ENCODE measurements at regions not wholly inside any gene's neighbourhood (a gene's known extent, or its start where the extent isn't known, plus 50 kb on each side); places are given as distances from the start of the nearest gene placed in this dataset.
"Not testable (repeated sequence)": the region's sequence is repeated elsewhere in the genome, so short reads cannot be mapped to it uniquely, and the experiment has no call there.

DNA sequence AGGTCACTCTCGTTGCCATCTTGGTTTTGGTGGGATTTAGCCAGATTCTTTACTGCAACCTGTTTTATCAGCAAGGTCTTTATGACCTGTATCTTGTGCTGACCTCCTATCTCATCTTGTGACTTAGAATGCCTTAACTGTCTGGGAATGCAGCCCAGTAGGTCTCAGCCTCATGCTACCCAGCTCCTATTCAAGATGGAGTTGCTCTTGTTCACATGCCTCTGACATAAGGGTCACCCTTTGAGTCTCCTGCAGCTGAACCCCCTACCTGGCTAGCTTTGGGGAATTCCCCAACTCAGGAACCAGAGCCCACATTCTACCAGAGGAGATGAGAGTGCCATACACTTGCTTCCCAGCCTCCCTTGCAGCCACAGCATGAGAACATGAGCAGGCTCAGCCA, 123.0 kb upstream of the ARHGEF3 start:
- not testable (repeated sequence) for DNase-seq (ENCODE audit: low read depth, low spot score)

DNA sequence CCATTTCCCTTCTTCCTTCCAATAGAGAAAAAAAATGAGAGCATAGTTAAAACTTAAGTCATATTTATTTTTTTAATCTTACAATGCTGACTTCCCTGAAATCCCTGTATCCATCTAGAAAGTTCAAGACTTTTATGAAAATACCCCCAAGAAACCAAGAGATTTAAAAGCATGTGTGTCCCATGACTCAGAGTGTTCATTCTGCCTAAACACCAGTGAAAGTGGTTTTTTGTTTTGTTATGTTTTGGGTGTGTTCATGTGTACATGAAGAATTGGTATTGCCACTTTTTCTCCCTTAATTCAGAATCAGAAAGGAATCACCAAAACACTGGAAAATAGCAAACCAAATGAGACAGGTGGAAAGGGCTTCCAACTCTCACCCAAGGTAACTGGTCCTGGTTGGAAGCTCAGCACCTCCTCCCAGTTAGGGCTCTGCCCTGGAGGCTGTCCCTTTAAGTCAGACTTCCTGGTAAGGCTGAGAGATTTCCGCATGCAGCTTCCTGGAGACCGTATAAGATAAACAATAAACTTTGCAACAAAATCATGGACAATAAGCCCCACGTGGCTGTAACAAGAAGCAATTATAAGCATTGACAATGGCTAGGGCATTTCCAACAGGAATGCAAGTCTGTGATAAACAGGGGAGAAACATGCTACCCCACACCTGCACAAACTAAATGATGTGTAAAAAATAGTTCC, 121.9 kb upstream of the ARHGEF3 start:
- DNase-seq (ENCODE audit: low read depth, low spot score) = no peak

DNA sequence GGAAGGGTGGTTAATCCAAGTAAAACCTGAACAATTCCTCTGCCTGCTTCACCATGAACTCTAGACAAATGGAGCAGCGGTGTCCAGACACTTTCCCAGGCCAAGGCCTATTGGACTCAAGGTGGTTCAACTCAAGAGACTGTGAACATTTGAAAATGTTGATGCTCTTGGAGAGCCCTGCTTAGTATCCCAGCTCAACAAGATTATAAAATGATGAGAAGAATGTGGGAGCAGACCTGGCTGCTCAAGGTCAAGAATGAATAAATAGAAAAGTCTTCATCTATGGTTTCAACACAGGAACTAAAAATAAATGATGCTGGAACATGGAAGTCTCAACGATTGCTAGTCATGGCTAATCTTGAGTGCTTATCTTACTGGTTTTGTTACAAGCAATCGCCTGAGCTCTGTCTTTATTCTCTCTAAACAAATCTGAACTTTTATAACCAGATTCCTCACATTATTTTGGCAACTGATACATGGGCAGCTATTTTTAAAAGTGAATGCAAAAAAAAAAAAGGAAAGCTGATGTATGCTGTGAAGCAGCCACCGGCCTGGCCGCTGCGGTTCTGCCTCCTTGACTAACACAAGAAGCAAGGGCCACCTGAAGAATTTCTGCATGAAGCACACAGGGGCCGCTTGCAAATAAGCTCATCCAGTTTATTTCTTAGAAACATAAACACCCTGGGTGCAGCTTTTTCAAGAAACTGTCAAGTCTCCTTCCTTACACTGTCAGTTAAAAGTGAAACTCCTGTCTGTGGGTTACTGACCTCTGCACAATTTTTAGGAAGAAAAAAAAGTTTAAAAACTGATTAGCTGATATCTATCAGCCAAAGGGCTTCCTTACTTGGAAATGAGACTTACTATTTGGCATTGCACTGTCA, 120.1 kb upstream of the ARHGEF3 start:
- DNase-seq (ENCODE audit: low read depth, low spot score) = no peak

DNA sequence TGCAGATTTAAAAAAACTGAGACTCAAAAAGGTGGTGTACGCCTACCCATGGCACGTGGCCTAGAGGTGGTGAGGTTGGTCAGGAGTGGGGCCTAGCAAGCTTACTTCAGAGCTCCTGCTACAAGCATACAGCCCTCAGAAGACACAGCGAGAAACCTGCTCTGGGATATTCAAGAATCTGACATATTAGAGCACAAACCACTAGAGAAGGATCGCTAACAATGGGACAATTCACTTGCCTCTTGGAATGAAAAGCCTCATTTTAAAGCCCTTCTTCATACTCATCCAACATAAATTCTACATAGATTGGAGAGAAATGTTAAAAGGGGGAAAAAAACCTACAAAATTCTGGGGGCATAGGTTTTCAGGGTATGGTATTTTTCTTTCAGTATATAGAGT, 118.0 kb upstream of the ARHGEF3 start:
- DNase-seq (ENCODE audit: low read depth, low spot score) = no peak

DNA sequence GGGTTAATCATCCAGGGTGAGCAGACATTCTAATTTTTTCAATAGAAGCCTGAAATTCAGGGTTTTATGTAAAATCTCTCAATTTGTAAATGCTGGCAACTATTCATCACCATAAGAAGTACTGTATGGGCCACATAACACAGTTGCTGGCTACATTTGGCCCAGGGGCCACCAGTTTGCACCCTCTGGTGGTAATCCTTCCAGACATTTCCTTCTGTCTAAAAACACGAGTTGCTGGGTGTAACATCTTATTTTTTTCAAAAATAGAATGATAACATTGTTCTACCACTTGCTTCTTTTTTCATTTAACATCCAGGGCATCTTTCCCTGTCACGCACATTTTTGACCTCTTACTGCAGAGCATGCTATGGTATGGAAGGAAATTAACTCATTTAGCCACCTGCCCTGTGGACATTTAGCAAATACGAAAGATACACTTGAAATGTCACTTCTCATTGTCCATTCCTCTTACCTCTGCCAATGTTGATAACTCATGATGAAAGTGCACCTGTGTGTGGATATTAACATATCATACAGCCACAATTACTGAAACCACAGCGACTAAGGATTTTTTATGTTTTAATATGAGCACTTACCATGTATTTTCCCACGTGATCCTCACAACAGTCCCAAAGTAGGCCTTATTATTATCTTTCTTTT, 117.5 kb upstream of the ARHGEF3 start:
- no peak for DNase-seq (ENCODE audit: low read depth, low spot score)

DNA sequence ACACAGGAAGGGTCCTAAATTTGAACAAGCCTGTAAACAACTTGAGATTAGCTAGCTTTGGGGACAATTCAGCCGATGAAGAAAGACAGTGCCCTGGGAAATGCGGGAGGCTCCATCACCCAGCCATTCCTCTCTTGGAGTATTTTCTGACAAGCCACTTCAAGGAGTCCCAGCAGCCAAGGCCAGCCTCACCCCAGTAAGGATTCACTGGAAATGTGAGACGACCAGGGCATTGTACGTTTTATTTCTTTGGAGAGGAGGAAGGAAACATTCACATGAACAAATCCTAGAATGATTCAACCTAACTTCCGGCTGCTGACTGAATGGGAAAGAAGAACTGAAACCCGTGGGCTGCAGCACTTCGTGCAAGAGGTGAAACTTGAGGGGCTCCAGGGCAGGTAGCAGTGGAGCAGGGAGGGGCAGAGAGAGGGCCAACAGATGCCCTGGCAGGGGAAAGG, 116.4 kb upstream of the ARHGEF3 start:
- peak; percentile 12 for DNase-seq (ENCODE audit: low read depth, low spot score)

DNA sequence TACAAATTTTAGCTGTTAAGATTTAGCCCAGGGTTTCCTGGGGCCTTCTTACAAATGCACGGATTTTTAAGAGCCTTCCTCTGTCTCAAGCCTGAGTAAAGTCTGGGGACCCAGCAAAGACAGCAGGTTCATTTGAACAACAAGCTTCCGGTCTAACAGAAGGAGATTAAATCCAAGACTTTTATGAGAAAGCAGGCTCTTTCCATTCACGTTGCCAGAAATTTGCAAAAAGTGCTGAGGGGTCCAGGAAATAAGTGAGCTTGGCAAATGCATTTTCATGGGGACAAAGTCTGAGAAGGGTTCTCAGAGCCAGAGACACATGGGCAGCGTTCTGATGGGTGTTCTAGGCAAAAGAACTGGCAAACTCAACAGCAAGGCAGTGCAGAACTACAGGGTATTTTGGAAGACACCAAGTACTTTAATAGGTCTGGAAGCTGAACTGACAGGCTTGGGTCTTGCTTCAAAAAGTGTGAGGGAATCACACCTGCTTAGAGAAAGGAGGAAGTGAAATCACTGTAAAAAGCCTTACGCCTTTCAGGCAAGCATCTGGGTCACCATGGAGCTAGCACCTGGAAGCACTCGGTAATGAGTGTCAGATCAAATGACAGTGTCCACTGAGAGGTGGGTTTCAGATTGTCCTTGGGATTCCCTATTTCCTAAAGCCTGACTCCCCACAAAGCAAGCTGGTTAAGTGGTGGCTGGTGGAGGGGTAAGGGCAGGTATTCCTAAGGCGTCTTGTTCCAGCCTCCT, 115.8 kb upstream of the ARHGEF3 start:
- no peak for DNase-seq (ENCODE audit: low read depth, low spot score)

DNA sequence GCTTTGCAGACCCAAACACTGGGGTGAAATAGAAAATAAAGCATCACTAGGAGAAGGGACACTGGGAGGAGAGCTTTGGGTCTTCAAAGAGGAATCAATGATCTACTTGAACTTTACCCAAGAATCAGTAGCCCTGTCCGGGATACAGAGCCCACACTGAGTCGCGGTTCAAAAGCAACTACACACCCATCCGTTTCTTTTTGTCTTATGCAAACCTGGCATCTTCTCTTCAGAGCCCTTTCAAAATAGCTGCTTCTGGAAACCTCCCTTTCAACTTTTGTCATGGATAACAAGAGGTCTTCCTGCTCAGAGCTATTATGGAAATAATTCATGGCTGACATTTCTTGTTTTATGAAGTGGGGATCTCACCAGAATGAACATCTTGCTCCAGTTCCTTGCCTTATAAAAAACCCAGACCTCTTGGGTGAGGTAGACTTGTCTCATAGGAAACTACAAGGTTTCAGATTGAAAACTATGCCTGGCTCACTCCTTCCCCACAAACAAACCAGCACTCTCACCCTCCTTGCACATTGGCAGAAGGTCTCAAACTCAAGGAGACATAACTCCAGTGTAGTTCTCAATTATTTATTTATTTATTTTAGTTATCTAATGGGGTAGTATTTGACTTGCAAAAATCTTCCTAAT, 115.1 kb upstream of the ARHGEF3 start:
- no peak for DNase-seq (ENCODE audit: low read depth, low spot score)

DNA sequence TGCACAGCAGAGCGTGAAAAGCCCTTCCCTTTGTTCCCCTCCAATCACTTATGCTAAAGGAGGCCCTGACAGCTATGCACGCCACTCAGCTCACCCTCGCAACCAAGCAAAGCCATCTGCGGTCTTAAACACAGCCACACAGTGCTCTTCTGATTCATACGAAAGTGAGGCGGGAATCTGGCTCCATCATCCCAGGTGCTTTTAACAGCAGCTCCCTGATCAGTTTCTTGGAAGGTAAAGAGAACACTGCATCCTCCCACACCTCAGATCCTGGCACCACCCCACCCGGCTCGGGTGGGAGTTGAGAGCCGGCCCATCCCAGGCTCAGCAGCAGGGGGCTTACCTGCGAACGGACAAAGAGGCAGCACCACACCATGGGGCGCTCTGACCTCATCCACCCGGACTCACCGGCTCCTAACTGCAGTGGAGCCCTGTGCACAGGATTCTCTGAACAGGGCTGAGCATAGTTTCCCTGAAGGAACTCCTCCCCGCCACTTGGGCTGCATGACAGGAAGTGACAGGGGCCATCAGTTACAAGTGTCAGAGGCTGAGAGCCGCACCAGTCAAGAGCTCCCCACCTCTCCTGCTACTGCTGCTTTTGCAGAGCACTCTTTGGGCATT, 114.3 kb upstream of the ARHGEF3 start:
- DNase-seq (ENCODE audit: low read depth, low spot score) = peak; percentile 23

DNA sequence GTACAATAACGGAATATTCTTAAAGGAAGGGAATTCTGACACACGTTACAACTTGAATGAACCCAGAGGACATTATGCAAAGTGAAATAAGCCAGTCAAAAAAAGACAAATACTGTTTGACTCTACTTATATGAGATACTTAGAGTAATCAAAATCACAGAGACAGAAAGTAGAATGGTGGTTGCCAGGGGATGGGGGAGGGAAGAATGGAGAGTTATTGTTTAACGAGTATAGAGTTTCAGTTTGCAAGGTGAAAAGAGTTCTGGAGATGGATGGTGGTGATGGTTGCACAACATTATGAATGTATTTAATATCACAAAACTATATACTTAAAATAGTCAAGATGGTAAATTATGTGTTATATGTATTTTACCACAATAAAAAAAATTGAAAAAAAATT, 112.9 kb upstream of the ARHGEF3 start:
- no peak for DNase-seq (ENCODE audit: low read depth, low spot score)

DNA sequence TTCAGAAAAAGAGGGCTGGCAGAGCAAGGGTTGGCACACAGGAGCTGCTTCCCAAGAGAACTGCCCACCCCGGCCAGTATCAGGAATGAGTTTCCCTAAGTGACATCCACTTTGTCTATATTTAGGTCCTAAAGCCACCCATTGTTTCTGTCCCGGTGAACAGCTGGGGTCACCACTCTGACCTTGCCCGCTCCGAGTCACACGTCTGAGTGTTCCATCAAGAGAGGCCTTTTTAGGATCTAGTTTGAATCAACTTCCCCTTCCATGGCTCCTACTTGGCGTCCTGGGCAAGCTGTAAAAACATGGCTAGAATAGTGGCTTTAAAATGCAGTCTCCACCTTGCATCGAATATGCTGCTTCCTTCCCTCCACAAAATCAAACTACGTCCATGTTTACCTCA, 109.6 kb upstream of the ARHGEF3 start:
- DNase-seq (ENCODE audit: low read depth, low spot score) = no peak

DNA sequence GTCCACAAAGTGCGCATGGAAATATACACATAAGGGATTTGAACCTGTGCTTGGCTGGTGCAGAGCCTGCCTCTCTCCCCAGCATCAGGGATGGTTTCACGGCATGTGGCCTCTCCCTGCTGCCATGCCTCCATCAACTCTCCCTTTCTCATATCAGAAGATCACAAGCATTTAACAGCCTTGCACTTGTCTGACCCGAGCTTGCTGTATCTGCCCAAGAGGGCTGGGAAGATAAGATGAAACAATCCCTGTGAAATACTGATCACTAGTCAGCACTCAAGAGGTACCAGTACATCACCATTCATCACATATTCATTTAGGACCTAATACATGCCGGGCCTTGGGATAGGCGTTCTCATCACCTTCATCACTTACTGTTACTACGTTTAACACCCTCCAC, 107.6 kb upstream of the ARHGEF3 start:
- no peak for DNase-seq (ENCODE audit: low read depth, low spot score)

DNA sequence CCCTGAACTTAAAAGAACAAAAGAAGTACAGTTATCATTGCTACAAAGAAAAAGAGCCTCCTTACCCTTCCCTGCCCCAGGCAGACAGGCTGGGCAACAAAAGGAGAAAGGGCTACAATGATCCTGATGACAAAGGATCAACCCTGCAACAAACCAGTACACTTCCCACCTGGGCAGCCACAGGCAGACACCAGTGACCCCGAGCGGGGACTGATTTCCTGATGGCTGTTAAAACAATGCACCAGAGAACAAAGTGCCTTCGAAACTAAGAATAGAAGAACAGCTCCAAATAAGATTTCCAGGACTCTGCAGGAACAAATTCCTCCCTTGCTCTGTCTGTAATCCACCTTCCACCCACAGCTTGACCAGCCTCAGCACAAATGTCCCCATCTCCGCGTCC, 106.3 kb upstream of the ARHGEF3 start:
- no peak for DNase-seq (ENCODE audit: low read depth, low spot score)

DNA sequence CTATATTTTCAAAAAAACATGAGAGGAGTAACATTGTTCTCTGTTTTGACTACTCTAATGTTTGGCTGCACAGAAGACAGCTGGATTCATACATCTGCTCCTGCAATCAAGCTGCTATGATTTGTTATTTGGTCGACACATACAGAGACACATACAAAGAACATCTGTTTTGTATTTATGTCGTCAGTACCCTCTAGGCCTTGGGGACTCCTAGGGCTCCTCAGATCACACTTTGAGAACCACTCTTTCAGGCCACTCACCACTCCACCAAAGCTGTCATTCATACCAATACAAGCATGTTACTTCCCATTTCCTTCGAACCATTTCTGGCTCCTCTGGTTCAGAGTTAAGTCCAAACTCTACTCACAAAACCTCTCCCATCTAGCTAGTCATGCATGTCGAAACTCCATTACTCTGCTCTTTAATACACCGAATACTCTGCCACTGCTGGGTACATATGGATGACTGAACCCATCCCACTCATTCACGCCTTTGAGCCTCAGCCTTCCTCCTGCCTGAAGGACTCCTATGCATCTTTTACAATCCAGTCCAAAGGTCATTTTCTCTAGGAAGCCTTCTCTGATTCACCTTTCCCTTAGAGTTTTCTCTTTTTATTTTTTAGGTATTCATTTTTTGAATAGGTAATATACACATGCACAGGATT, 102.9 kb upstream of the ARHGEF3 start:
- no peak for DNase-seq (ENCODE audit: low read depth, low spot score)

DNA sequence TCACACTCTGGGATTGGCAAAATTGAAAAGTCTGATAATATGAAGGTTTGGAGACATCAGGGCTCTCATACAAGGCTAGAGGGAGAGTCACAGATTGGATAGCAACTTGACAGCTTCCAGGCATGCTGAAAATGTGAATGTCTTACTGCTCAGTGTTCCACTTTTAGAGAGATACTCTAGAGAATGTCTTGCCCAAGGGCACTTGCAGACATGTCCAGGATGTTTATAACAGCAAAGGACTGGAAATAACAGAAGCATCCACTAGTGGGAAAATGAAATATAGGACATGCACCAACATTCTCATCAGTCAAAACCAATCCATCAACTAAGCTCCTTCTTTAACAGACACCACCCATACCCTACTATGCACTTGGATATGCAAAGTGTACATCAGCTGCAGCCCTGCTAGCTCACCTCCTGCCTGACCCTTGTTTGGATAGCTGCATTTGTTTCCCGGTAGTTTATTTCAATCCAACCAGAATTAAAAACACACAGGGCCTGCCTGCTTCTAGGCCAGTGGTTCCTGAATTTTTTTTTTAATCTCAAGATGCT, 101.6 kb upstream of the ARHGEF3 start:
- DNase-seq (ENCODE audit: low read depth, low spot score) = no peak

DNA sequence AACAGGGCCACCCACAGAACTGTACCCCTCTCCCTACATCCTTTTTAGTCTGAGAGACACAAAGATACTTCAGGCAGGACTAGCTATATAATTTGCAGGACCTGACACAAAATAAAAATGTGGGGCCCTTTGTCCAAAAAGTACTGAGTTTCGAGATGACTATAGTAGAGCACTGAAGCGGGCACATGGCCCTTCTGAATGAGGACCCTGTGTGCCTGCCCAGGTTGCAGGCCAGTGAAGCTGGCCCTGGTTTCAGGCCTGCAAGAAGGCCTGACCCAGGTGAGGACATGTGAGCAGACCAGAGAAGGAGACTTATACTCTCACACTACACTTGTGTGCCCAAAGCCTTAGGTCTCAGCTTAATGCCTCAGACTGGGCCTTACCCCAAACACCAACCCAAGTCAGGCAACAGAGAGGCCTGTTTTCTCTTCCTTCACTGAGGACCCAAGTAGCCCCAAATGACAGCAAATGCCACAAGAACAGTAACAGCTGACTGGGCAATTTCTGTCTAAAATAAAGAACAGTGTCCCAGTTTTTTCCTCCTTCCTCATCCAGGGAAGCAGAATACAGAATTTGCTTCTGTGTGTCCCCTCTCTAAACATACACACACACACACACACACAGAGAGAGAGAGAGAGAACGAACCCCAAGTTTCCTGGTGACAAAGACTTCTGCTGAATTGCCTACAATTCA, 100.9 kb upstream of the ARHGEF3 start:
- no peak for DNase-seq (ENCODE audit: low read depth, low spot score)

DNA sequence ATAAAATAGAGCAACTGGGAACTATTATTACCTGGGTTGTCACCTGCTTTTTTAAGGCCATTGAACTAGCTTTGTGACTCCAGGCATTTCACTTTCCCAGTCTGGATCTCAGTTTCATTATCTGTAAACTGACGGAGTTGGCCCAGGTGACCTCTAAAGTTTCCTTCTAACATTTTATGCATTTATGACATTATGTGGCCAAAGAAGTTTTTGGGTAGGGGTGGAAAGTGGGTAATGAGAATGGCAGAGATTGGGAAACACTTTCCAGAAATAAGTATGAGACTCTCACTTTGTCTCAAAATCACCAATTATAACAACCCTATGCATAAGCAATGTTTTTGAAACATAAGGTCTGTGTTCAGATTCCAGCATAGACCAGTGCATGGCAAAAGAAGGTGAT, 99.1 kb upstream of the ARHGEF3 start:
- no peak for DNase-seq (ENCODE audit: low read depth, low spot score)

DNA sequence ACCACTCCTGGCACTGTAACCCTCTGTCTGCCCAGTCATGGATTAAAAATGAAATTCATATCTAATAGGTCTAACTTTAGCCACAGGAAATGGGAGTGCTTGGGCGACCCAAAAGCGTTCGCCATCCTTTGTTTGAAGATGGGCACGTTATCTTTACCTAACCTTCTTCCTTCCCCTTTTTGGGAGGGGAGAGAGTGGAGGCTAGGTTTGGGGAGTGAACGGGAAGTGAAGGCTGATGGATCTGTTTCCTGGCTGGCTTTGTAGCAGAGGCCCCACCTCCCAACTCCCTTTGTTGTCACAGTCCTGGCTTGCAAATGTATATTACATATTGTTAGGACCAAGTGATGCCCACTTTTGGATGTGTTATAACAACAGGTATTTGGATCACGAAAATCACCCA, 98.1 kb upstream of the ARHGEF3 start:
- no peak for DNase-seq (ENCODE audit: low read depth, low spot score)

DNA sequence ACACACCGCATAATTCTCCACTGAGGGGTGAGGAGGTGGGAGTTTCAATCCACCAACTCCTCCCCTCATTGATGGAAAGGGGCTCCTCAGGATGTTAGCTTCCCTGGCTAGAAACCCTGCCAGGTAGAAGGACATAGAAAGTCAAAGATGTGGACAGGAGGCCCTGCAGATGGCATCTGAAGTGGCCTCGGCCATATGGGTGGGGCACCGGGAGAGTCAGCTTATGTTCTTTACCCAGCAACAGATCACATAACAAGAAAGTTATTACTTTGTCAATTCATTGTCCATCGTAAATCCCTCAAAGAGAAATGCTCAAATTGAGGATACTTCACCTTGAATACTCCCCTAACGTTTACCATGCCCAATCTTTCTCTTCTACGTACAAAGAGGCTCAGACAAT, 97.3 kb upstream of the ARHGEF3 start:
- no peak for DNase-seq (ENCODE audit: low read depth, low spot score)
